HL-60 (cell line): ENCODE measurements at regions not wholly inside any gene's neighbourhood (a gene's known extent, or its start where the extent isn't known, plus 50 kb on each side); places are given as distances from the start of the nearest gene placed in this dataset.

Experiments used
- DNase-seq, 2 experiments: peaks; one replicate each; pipeline ENCODE4 v3.0.0-alpha.2; 2010 to 2020; ENCODE audit warnings: low read depth in 1 of 2, low spot score in 1 of 2
- H3K27ac ChIP-seq: fragments of 250-450 bp; sonication (Bioruptor Pico); replicated peaks from 2 replicates; pipeline ENCODE4 v1.5.1; 2020; ENCODE audit warnings: mild to moderate bottlenecking, moderate library complexity
- H3K27me3 ChIP-seq: fragments of 250-450 bp; sonication (Bioruptor Pico); 2 replicates; pipeline ENCODE4 v1.5.1; 2021; ENCODE audit warnings: mild to moderate bottlenecking, moderate library complexity; ENCODE audit not compliant: insufficient read depth, poor library complexity, severe bottlenecking
- H3K4me3 ChIP-seq: replicated peaks from 2 replicates; pipeline ENCODE4 v1.5.1; 2011; ENCODE audit warnings: mild to moderate bottlenecking, control low read depth, low read length; ENCODE audit not compliant: insufficient read depth
- GABPA ChIP-seq: IDR thresholded peaks from 2 replicates; pipeline ENCODE4 v1.6.1; 2012; ENCODE audit warnings: low read depth
- POLR2AphosphoS5 ChIP-seq: IDR thresholded peaks from 2 replicates; pipeline ENCODE4 v1.6.1; 2012; ENCODE audit warnings: low read depth
- REST ChIP-seq: IDR thresholded peaks from 2 replicates; pipeline ENCODE4 v1.6.1; 2012; ENCODE audit warnings: low read depth; ENCODE audit not compliant: insufficient replicate concordance
- SPI1 ChIP-seq: IDR thresholded peaks from 2 replicates; pipeline ENCODE4 v1.6.1; 2012; ENCODE audit warnings: low read depth, mild to moderate bottlenecking, borderline replicate concordance
- TF ChIP-seq, protein P1 (sequence below): IDR thresholded peaks from one replicate; pipeline ENCODE4 v1.5.1; 2011; ENCODE audit warnings: low read length, control low read depth, inconsistent platforms; ENCODE audit not compliant: insufficient read depth

GRCh38 chr15:92332125-92332899, 61.4 kb upstream of the ST8SIA2 start:
- DNase-seq = no peak

DNA sequence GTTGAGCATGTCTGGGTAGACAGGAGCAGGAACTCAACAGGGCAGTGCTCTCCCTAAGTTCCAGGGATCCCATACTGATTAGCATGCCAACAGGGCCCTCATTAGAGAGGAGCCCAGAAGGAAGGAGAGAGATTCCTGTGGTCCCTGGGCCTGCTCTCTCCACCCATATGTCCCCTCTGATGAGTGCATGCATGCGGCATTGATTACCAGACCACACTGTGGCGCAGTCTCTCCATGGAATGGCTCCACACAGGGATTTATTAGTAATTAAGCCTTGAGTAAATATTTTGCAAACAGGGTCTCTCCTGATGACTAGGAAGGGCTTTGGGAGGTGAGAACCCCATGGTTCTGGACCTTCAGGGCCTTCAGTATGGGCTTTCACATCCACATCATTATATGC, 60.0 kb upstream of the ST8SIA2 start:
- DNase-seq = no peak
- Histone ChIP-seq H3K4me3 (no peak overlapping the region), H3K27me3 (no peaks in the 10 kb centered on the region), H3K27ac (no peak overlapping the region)
- TF ChIP-seq SPI1 (no peak), REST (no peak), POLR2AphosphoS5 (no peak), GABPA (no peak)
- TF ChIP-seq, protein P1, sequence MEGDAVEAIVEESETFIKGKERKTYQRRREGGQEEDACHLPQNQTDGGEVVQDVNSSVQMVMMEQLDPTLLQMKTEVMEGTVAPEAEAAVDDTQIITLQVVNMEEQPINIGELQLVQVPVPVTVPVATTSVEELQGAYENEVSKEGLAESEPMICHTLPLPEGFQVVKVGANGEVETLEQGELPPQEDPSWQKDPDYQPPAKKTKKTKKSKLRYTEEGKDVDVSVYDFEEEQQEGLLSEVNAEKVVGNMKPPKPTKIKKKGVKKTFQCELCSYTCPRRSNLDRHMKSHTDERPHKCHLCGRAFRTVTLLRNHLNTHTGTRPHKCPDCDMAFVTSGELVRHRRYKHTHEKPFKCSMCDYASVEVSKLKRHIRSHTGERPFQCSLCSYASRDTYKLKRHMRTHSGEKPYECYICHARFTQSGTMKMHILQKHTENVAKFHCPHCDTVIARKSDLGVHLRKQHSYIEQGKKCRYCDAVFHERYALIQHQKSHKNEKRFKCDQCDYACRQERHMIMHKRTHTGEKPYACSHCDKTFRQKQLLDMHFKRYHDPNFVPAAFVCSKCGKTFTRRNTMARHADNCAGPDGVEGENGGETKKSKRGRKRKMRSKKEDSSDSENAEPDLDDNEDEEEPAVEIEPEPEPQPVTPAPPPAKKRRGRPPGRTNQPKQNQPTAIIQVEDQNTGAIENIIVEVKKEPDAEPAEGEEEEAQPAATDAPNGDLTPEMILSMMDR = no peak

More at GRCh38 chr15:92332125-92332899, 61.4 kb upstream of the ST8SIA2 start:
- no peak overlapping the region for H3K4me3 ChIP-seq
- TF ChIP-seq POLR2AphosphoS5 = no peak
- TF ChIP-seq, protein P1 = no peak
- no peak overlapping the region for H3K27ac ChIP-seq
- no peaks in the 10 kb centered on the region for H3K27me3 ChIP-seq

DNA sequence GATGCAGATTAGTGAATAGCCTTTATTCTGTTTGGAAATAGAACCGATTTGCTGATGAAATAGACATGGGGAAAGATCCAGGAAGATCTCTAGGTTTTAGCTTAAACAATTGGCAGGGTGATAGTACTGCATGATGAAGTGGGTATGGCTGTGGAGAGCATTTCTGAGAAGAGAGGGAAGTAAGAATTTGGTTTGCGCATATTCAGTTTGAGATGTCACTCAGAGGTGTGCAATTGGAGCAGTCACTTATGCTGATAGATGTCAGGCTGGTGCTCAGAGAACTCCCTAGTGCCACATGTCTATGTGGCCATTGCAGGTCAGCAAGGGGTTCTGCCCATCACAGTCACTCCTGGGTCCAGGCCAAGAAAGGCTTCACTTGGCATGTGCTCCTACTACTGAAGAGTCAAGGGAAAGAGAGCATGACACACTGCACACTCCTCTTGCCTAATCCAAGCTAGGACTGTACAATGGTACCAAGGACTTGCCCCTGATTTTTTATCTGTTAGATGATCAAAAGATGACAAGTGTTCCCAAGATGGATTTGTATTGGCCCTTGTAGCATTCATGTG, 57.2 kb upstream of the ST8SIA2 start:
- no peaks in the 10 kb centered on the region for H3K27me3 ChIP-seq

More for the DNA sequence above, 57.2 kb upstream of the ST8SIA2 start:
- DNase-seq = no peak
- TF ChIP-seq POLR2AphosphoS5 = no peak
- TF ChIP-seq, protein P1 = no peak
- no peak for TF ChIP-seq GABPA
- no peak for TF ChIP-seq SPI1
- no peak for TF ChIP-seq REST
- H3K4me3 ChIP-seq = no peak overlapping the region
- H3K27ac ChIP-seq = no peak overlapping the region
